A673 (cell line): ENCODE measurements at regions not wholly inside any gene's neighbourhood (a gene's known extent, or its start where the extent isn't known, plus 50 kb on each side); places are given as distances from the start of the nearest gene placed in this dataset.
A peak's percentile ranks its signal among the peaks of the same experiment; 100 is the strongest.

ENCODE experiments used
- BruUV-seq: library from RNA; stranded (reverse); fragments of 400-500 nt; replicated peaks from 2 replicates; lab custom pipeline; 2021; lab: Mats Ljungman, UMichigan
- CTCF ChIA-PET: fragments of 300-600 bp; sonication (Branson Sonifier 250); formaldehyde crosslinking; loops from one replicate; lab custom pipeline; 2022; ENCODE audit warnings: antibody characterized with exemption; lab: Charles Lee
- POLR2A ChIA-PET: fragments of 300-600 bp; sonication (Branson Sonifier 250); formaldehyde crosslinking; loops from one replicate; lab custom pipeline; 2022; ENCODE audit warnings: antibody characterized with exemption; ENCODE audit not compliant: low non-redundant PET; lab: Charles Lee
- DNase-seq: peaks from one replicate; pipeline ENCODE4 v3.0.0-alpha.2; 2015; ENCODE audit warnings: low spot score
- H3K27ac ChIP-seq: fragments of 200-600 bp; sonication (generic); 2 replicates; pipeline ENCODE4 v1.5.1; 2016; ENCODE audit warnings: mixed run types, low read depth, mild to moderate bottlenecking, mixed read lengths, antibody characterized with exemption, low read length; ENCODE audit not compliant: poor library complexity, severe bottlenecking
- H3K27me3 ChIP-seq: fragments of 200-600 bp; sonication (generic); replicated peaks from 2 replicates; pipeline ENCODE4 v1.6.1; 2017; ENCODE audit warnings: mixed run types, low read depth, mild to moderate bottlenecking, mixed read lengths, antibody characterized with exemption, low read length; ENCODE audit not compliant: insufficient read depth, poor library complexity
- H3K36me3 ChIP-seq: fragments of 200-600 bp; sonication (generic); 2 replicates; pipeline ENCODE4 v1.6.1; 2016; ENCODE audit warnings: mixed run types, mild to moderate bottlenecking, mixed read lengths, antibody characterized with exemption, low read length; ENCODE audit not compliant: insufficient read depth, poor library complexity, severe bottlenecking
- H3K4me1 ChIP-seq: fragments of 200-600 bp; sonication (generic); 2 replicates; pipeline ENCODE4 v1.6.1; 2017; ENCODE audit warnings: mixed run types, mild to moderate bottlenecking, mixed read lengths, antibody characterized with exemption, low read length; ENCODE audit not compliant: insufficient read depth, poor library complexity, severe bottlenecking
- H3K4me3 ChIP-seq: fragments of 200-600 bp; sonication (generic); 2 replicates; pipeline ENCODE4 v1.5.1; 2016; ENCODE audit warnings: low read depth, mixed run types, mild to moderate bottlenecking, mixed read lengths, low read length; ENCODE audit not compliant: poor library complexity, severe bottlenecking
- H3K9me3 ChIP-seq: fragments of 200-600 bp; sonication (generic); 2 replicates; pipeline ENCODE4 v1.6.1; 2016; ENCODE audit warnings: mixed run types, low read depth, mild to moderate bottlenecking, mixed read lengths, antibody characterized with exemption, low read length; ENCODE audit not compliant: poor library complexity, severe bottlenecking
- EZH2 ChIP-seq: fragments of 200-600 bp; sonication (generic); IDR thresholded peaks from 2 replicates; pipeline ENCODE4 v1.6.1; 2017; ENCODE audit warnings: borderline replicate concordance, low read depth, mild to moderate bottlenecking, mixed read lengths, antibody characterized with exemption, low read length; ENCODE audit not compliant: poor library complexity, severe bottlenecking
- intact Hi-C: fragments of 100-400 bp; cut with micrococcal nuclease; formaldehyde crosslinking; loops from one replicate; pipeline ENCODE4 v1.10.0; 2022; ENCODE audit not compliant: unreplicated experiment
- TF ChIP-seq, protein P1 (sequence below): fragments of 300-800, 200-600 bp; sonication (generic); conservative IDR thresholded peaks from 2 replicates; pipeline ENCODE4 v1.5.1; 2017; ENCODE audit warnings: low read depth, mild to moderate bottlenecking, antibody characterized with exemption, low read length, moderate library complexity, mixed read lengths

- intact Hi-C loops = no loop called here
- POLR2A ChIA-PET = no interaction called here
Measured at GRCh38 chr3:25910997-25911396, 121.1 kb downstream of the OXSM start.

DNA sequence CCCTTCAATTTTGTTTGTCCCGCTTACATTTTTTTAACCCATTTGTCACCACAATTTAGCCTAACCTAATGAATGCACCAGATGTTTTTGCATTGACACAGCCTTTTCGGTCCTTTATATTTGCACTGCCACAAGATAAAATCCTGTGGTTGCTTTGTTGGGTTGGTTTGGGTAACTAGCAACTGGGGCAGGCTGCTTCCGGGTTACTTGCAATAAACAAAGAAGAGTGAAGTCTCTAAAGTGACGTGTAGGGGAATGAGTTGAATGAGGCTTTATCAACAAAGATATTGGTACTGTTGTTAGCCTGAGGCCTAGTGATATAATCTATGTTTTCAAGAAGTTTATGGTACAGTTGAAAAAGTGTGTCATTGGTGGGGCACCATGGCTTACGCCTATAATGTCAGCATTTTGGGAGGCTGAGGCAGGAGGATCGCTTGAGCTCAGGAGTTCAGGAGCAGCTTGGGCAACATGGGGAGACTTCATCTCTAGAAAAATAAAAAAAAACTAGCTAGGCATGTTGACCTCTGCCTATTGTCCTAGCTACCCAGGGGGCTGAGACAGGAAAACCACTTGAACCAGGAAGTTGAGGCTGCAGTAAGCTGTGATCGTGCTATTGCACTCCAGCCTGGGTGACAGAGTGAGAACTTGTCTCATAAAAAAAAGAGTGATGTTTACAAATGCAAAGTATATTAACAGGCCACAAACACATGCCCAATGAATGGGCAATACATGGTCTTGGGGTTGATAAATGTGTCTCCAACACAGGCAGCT is 121.8 kb downstream of the OXSM start:
- no peaks in the 10 kb centered on the region for H3K9me3 ChIP-seq
- no TSS peak for BruUV-seq
- ChIA-PET CTCF (no interaction called here), POLR2A (no interaction called here)
- H3K27me3 ChIP-seq = no peaks in the 10 kb centered on the region
- intact Hi-C loops = no loop called here
- no peaks in the 10 kb centered on the region for H3K36me3 ChIP-seq
- H3K4me3 ChIP-seq = no peak overlapping the region
- no peaks in the 10 kb centered on the region for H3K4me1 ChIP-seq
- no peak for DNase-seq
- TF ChIP-seq, protein P1, sequence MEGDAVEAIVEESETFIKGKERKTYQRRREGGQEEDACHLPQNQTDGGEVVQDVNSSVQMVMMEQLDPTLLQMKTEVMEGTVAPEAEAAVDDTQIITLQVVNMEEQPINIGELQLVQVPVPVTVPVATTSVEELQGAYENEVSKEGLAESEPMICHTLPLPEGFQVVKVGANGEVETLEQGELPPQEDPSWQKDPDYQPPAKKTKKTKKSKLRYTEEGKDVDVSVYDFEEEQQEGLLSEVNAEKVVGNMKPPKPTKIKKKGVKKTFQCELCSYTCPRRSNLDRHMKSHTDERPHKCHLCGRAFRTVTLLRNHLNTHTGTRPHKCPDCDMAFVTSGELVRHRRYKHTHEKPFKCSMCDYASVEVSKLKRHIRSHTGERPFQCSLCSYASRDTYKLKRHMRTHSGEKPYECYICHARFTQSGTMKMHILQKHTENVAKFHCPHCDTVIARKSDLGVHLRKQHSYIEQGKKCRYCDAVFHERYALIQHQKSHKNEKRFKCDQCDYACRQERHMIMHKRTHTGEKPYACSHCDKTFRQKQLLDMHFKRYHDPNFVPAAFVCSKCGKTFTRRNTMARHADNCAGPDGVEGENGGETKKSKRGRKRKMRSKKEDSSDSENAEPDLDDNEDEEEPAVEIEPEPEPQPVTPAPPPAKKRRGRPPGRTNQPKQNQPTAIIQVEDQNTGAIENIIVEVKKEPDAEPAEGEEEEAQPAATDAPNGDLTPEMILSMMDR = no peak
- TF ChIP-seq EZH2 = no peak
- H3K27ac ChIP-seq = no peak overlapping the region

More at GRCh38 chr3:25910997-25911396, 121.1 kb downstream of the OXSM start:
- CTCF ChIA-PET = no interaction called here
- TF ChIP-seq, protein P1 = peak; percentile 73
- no peak for TF ChIP-seq EZH2
- no TSS peak for BruUV-seq
- no peaks in the 10 kb centered on the region for H3K27me3 ChIP-seq
- peak; percentile 61 for DNase-seq
- H3K4me1 ChIP-seq = no peaks in the 10 kb centered on the region
- no peaks in the 10 kb centered on the region for H3K36me3 ChIP-seq
- H3K27ac ChIP-seq = no peak overlapping the region
- no peaks in the 10 kb centered on the region for H3K9me3 ChIP-seq
- no peak overlapping the region for H3K4me3 ChIP-seq

DNA sequence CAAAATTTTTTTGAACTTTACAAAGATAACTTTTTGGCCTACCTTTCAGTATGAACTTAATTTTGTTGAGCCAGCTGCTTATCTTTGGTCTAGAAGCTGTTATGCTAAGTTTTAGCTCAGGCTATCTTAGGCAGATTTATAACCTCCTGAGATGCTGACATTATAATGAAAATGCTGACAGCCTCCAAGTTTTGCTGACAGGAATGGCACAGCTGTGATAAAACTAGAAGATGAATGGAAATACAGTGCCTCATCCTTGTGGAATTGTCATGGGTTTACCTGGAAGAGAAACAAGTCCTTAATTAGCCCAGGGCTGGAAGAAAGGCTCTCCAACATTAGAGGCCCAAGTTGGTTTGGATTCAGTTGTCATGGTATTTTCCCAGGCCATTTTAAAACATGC is 123.3 kb downstream of the OXSM start:
- no peaks in the 10 kb centered on the region for H3K9me3 ChIP-seq
- CTCF ChIA-PET = no interaction called here
- H3K36me3 ChIP-seq = no peaks in the 10 kb centered on the region
- POLR2A ChIA-PET = no interaction called here
- H3K4me3 ChIP-seq = no peak overlapping the region
- no peak overlapping the region for H3K27ac ChIP-seq
- TF ChIP-seq EZH2 = no peak
- TF ChIP-seq, protein P1 = no peak
- no peaks in the 10 kb centered on the region for H3K27me3 ChIP-seq
- intact Hi-C loops = no loop called here
- no TSS peak for BruUV-seq
- no peaks in the 10 kb centered on the region for H3K4me1 ChIP-seq
- DNase-seq = no peak
